C4-2B (cell line): ENCODE measurements at regions not wholly inside any gene's neighbourhood (a gene's known extent, or its start where the extent isn't known, plus 50 kb on each side); places are given as distances from the start of the nearest gene placed in this dataset.
A peak's percentile ranks its signal among the peaks of the same experiment; 100 is the strongest.

ENCODE experiments used
- H3K27ac ChIP-seq: fragments of 450-650 bp; 2 replicates; pipeline ENCODE4 v1.5.1; 2017
- CTCF ChIP-seq: fragments of 450-650 bp; conservative IDR thresholded peaks from 2 replicates; pipeline ENCODE4 v1.5.1; 2017; ENCODE audit warnings: mild to moderate bottlenecking
- ZFX ChIP-seq: fragments of 450-650 bp; IDR thresholded peaks from 2 replicates; pipeline ENCODE4 v1.6.1; 2017

- no peak for TF ChIP-seq CTCF
- no peak for TF ChIP-seq ZFX
- H3K27ac ChIP-seq: no peak overlapping the region
These were observed 360.6 kb upstream of the KITLG start for GRCh38 chr12:88940854-88941253.

DNA sequence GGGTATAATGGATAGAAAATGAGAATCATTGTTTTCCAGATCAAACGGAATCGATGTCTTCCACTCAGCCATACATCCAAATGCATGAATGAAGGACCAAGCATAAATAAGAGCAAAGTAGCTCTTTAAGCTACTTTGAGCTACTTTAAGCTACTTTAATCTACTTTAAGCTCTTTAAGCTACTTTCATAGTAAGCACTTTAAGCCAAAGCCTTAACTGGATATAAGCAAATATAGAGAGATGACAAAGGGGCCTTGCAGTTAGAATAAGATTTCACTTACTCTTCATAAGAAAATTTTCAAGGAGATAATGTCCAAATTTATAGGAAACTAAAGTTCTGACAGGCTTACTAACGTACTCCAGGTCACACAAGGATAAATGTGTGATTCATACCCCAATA, 355.6 kb upstream of the KITLG start:
- no peak for TF ChIP-seq CTCF
- no peak for TF ChIP-seq ZFX
- H3K27ac ChIP-seq: no peak overlapping the region

DNA sequence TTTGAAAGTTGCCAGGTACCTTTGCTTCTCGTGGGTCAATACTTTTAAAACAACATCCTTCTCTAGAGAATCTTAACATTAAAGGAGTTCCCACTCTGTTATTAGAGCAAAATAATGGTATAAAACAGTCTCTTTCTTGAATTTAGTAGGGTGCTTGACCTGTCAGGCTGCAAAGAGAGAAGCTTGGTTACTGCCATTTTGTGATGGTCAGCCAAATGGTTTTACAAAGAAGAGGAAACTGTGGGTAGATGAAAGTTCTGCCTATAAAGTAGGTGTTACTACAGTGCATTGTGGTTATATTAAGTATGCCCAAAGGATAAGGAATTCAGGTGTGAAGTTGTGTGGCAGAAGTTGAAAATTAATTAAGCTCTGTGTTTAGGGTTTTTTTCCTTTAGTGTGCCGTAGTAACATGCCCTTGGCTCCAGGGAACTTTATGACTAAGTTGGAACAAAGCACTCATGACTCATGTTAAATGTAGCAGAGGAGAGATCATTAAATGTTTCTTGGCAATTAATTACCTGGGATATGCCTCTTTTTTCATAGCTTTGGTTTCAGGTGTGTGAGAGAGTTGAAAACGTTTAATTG, 354.0 kb upstream of the KITLG start:
- H3K27ac ChIP-seq: no peak overlapping the region
- no peak for TF ChIP-seq ZFX
- no peak for TF ChIP-seq CTCF

- no peak for TF ChIP-seq ZFX
- no peak for TF ChIP-seq CTCF
- H3K27ac ChIP-seq: no peak overlapping the region
These were observed 352.2 kb upstream of the KITLG start for GRCh38 chr12:88932457-88932856.

- TF ChIP-seq ZFX: no peak
- TF ChIP-seq CTCF: no peak
- no peak overlapping the region for H3K27ac ChIP-seq
These were observed 351.3 kb upstream of the KITLG start for GRCh38 chr12:88931598-88931997.

GRCh38 chr12:88925454-88925853, 345.2 kb upstream of the KITLG start:
- no peak for TF ChIP-seq CTCF
- TF ChIP-seq ZFX: no peak
- H3K27ac ChIP-seq: peak overlapping the region; percentile 73; the same call in 1 of the 2 replicates

DNA sequence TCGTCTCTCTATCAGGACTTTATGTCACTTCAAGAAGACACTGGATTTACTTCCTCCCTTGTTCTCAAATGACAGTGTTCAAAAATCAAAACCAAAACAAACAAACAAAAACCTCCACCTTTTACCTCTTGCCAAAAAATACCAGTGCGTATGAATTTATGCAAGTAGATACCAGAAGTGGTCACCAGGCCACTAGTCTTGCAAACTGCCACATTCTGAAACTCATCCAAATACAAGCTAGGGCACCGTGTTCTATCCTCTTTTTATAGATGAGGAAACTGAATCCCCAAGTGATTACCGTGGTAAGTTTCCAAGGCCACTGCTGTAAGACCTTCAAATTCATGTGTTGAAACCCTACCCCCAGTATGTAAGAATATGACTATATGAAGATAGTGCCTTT, 343.9 kb upstream of the KITLG start:
- TF ChIP-seq ZFX (no peak), CTCF (no peak; the same call in 1 of the 2 replicates)
- peak overlapping the region; percentile 92; the same call in 1 of the 2 replicates for H3K27ac ChIP-seq
